ENCODE measurements at regions not wholly inside any gene's neighbourhood (a gene's known extent, or its start where the extent isn't known, plus 50 kb on each side); places are given as distances from the start of the nearest gene placed in this dataset.
"Not testable (repeated sequence)": the region's sequence is repeated elsewhere in the genome, so short reads cannot be mapped to it uniquely, and the experiment has no call there.

- no peak for DNase-seq (ENCODE audit: low spot score)
These were observed 257.4 kb upstream of the USP25 start for GRCh38 chr21:15472108-15473040.

DNA sequence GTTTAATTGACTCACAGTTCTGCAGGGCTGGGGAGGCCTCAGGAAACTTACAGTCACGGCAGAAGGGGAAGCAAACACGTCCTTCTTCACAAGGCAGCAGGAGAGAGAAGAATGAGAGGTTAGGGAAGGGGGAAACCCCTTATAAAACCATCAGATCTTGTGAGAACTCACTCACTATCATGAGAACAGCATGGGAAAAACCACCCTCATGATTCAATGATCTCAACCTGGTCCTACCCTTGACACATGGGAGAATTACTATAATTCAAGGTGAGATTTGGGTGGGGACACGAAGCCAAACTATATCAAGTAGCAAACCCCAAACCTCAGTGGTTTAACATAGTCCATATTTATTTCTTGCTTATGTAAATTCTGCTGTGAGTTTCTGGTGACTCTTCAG lies 252.0 kb upstream of the USP25 start:
- DNase-seq (ENCODE audit: low spot score) = not testable (repeated sequence)

DNA sequence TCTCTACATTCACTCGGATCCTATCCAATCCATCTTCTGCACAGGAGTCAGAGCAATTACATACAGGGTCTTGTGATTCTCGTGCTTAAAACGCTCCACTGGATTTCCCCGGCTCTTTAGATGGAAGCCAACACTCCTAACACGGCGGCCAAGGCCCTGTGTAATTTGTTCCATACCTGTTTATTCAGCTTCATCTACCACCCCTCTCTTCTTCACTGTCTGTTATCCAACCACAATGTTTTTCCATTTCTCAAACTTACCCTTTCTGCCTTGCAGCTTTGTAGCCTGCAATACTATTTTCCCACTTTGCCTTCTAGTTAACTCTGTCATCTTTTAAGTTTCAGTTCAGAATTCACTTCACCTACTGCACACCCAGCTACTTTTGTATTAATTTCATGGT lies 249.6 kb upstream of the USP25 start:
- DNase-seq (ENCODE audit: low spot score) = no peak

GRCh38 chr21:15483138-15483780 lies 246.5 kb upstream of the USP25 start:
- DNase-seq (ENCODE audit: low spot score) = peak; percentile 75

GRCh38 chr21:15486460-15487195 lies 243.2 kb upstream of the USP25 start:
- DNase-seq (ENCODE audit: low spot score) = no peak

- DNase-seq (ENCODE audit: low spot score) = no peak
These were observed 242.6 kb upstream of the USP25 start for GRCh38 chr21:15487196-15487550.

- no peak for DNase-seq (ENCODE audit: low spot score)
These were observed 238.7 kb upstream of the USP25 start for GRCh38 chr21:15491100-15491499.

- no peak for DNase-seq (ENCODE audit: low spot score)
These were observed 236.1 kb upstream of the USP25 start for GRCh38 chr21:15493646-15494045.

- DNase-seq (ENCODE audit: low spot score) = no peak
These were observed 235.3 kb upstream of the USP25 start for GRCh38 chr21:15494481-15494880.

DNA sequence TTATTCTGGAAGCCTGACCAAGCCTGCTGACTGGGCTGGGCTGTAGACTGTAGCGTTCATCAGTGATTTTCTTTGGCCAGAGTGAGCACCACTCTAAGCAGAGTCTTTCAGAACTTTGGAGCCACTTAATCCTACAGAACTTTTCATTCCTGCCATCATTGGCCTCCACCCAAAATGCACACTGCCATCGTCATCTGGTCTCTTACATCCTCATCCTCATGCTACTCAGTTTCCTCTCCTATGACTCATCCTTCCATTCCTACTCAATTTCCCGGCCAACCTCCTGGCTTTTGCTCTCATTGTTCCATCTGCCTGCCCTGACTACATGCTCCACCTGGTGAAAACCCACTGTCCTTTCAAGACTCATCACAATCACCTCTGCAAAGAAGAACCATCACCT lies 233.8 kb upstream of the USP25 start:
- DNase-seq (ENCODE audit: low spot score) = no peak

GRCh38 chr21:15496911-15497310 lies 232.9 kb upstream of the USP25 start:
- DNase-seq (ENCODE audit: low spot score) = no peak

GRCh38 chr21:15498455-15498854 lies 231.3 kb upstream of the USP25 start:
- no peak for DNase-seq (ENCODE audit: low spot score)

DNA sequence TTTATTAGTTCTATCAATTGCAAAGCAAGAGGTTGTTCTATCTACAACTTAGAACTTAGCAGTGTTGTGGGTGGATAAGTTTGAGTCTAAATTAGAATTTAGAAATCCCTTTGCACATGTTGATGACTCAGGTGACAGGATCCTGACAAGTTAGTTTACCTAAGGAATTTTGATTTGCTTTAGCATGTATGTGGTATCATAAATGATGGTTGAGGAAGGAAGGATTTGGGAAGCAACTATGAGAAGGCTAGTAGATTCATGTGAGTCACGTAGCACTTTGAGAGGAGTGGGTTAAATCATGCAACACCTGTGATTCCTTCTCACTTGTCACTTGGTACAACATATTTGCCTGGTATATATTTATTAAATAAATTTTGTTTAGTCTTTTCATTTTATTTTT lies 223.7 kb upstream of the USP25 start:
- DNase-seq (ENCODE audit: low spot score) = no peak

GRCh38 chr21:15508554-15508953 lies 221.2 kb upstream of the USP25 start:
- no peak for DNase-seq (ENCODE audit: low spot score)

DNA sequence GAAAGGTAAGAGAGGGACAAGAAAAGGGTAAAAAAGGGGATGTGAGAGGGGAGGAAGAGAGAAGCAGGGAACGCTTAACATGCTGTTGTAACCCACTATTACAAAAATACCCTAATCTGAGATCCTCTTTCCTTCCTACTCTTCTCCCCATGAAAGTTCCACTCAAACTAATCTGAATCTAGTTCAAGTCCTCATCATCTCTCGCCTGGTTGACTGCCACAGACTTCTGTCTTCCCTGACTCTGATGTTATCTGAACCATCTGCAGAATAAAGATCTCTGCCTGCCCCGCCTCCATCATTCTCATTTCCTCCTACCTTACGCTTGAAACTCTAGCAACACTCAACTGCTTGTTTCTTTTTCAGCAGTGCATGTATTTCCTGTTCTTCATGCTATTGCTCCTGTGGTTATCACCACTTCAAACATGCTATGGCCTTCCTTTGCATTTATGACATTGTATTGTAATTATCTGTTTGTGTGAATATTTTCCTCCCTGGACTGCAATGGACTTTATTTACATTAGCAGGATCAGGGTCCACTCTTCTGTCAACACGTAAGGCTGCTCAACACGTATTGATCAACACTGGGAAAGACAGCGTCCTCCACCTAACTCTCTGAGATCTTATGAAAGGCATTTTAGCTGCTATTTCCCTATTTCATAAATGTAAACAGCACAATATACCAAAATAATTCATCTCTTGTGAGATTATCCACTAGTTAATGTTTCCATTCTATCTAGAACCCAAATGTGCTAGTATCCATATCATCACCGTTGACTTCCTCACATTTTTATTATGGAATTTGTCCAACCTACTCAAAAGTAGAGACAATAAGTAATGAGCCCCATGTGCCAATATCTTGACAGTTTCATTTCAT lies 215.5 kb upstream of the USP25 start:
- DNase-seq (ENCODE audit: low spot score) = no peak

DNA sequence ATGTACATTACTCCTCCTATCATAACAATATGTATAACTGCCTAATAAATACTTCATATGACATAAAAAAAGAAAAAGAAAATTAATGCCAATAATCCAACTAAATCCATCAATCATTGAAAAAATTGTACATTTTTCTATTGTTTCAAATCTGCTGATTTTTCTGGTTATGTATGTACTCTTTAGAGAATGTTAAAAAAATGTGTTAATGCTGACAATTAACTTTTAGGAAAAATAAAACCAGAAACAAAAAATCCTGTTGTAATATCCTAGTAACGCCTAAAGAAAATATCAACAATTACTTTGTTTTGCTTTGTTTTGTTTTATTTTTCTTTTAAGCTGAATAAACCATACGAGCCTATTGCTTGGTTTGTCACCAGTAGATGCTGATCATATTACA lies 213.9 kb upstream of the USP25 start:
- DNase-seq (ENCODE audit: low spot score) = no peak

GRCh38 chr21:15517394-15517793 lies 212.4 kb upstream of the USP25 start:
- DNase-seq (ENCODE audit: low spot score) = no peak

DNA sequence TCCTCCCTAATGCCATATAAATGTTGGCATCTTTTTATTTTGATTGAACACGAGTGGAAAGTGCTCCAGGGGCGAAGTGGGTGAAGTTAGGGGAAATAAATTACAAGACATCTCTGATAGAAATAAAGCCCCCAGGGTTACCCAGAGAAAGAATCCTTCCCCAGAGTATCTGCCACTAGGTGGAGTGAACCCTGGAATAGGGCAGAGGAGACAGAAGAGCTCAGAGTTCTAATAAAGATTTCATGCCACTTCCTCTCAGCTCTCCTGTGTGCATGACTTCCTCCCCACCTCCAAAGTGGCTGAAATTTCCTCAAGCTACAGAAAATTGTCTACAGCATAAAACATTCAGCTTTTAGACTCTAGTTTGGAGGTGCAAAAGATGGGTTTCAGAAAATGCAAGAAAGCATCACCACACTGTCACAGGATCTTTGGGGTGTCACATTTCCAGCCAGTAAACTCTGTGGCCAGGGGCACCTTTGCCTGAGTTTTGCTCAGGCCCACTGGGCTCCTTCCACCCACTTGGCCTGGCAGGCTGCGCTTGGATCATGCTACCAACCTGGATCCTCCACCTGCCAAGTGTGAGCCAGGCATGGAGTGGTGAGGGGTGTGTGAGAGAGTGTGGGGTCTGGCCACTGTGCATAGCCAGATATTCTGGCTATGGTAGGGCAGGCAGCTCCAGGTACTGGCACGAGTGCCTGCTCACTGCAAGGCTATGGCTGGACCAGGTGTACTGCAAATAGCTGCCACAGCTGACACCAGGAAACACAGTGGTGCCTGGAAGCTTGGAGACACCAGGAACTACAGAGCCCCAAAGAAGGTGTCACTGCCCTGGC lies 208.8 kb upstream of the USP25 start:
- peak; percentile 12 for DNase-seq (ENCODE audit: low spot score)

DNA sequence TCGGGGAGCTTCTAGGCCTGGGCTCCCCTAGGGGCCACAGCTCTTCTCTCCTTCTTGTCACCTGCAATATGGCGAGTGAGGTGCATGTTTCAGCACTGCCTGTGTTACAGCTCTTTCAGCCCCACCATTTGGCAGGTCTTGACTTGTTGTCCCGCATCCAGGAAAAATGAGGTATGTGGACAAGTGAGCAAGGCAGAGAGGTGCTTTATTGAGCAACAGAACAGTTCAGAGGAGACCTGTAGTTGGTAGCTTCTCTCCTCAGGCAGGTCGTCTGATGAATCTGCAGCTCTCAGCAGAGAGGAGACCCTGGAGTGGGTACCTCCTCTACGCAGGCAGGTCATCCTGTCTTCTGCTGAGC lies 208.2 kb upstream of the USP25 start:
- DNase-seq (ENCODE audit: low spot score) = no peak

DNA sequence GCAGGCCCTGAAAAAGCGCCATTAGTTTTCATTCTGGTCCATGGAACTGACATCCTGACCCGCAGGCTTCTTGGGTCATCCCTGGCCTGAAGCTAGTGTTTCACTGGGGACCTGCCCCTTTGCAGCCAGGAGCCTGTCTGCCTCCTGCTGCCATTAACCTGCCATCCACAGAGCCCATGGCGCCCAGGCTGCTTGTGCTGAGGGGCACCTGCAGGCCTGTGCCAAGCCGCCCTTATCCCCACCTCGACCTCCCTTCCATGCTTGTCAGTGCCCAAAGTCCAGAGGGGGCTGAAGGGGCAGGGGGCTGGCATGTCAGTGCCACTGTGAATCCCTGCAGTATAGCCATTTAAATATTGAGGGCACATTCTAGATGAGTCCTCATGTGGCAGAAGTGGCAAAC lies 207.6 kb upstream of the USP25 start:
- no peak for DNase-seq (ENCODE audit: low spot score)

GRCh38 chr21:15524855-15525254 lies 204.9 kb upstream of the USP25 start:
- no peak for DNase-seq (ENCODE audit: low spot score)
